ENCODE measurements at regions not wholly inside any gene's neighbourhood (a gene's known extent, or its start where the extent isn't known, plus 50 kb on each side); places are given as distances from the start of the nearest gene placed in this dataset.

DNA sequence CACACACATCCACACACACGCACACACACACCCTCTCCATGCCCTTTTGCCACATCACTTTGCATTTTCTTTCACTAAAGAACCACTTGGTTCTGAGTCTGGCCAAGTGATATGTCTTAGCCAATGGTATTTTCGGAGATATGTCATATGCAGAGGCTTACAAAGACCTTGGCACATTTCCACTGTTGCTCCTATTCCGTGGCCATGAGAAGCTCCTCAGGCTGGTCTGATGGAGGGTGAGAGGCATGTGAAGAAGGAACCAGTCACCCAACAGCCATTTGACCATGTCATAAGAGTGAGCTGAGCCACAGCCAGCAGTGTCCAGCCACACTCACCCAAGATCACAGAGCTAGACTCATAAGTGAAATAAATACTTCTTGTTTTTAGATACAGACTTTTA, 212.6 kb upstream of the NAV2 start:
- no peak for DNase-seq (ENCODE audit: low spot score)
- TF ChIP-seq, protein P1, sequence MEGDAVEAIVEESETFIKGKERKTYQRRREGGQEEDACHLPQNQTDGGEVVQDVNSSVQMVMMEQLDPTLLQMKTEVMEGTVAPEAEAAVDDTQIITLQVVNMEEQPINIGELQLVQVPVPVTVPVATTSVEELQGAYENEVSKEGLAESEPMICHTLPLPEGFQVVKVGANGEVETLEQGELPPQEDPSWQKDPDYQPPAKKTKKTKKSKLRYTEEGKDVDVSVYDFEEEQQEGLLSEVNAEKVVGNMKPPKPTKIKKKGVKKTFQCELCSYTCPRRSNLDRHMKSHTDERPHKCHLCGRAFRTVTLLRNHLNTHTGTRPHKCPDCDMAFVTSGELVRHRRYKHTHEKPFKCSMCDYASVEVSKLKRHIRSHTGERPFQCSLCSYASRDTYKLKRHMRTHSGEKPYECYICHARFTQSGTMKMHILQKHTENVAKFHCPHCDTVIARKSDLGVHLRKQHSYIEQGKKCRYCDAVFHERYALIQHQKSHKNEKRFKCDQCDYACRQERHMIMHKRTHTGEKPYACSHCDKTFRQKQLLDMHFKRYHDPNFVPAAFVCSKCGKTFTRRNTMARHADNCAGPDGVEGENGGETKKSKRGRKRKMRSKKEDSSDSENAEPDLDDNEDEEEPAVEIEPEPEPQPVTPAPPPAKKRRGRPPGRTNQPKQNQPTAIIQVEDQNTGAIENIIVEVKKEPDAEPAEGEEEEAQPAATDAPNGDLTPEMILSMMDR (IDR thresholded peaks at IDR 0.05; ENCODE audit: extremely low read depth, insufficient read depth, missing control alignments), result no peak
- in situ Hi-C loops (cut with MboI; ENCODE audit: low pct_unique_long_range_greater_than_20kb, low sequenced_read_pairs, unreplicated experiment), result no loop called here

DNA sequence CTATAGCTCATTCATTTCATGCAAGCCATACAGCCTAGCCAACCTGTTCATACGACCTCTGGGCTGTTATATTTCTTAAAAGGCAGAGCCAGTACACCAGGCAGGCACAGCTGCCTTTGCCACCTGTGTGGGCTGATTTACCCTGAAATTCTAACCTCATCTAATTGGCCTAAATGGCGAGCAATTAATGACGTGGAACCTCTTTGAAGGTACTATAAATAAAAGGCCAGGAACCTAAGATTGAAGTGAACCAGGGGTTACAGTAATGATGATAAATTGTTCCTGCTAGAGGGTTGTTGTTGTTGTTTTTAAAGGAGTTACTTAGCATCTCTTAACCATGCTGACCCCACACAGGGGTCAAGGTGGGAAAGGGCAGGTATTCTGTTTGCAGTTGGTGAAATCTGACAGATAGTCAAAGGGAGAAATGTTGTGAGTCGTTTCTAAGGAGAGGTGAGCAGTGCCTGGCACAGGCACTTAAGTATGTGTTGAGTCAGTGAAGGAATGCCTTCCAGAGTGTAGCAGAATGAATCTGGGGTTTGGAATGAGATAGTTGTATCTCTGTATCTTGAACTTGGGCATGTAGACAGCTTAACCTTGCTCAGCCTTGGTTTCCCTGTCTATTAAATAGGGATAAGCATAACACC, 213.5 kb upstream of the NAV2 start:
- in situ Hi-C loops (cut with MboI; ENCODE audit: low pct_unique_long_range_greater_than_20kb, low sequenced_read_pairs, unreplicated experiment), result no loop called here
- no peak for DNase-seq (ENCODE audit: low spot score)
- TF ChIP-seq, protein P1 (IDR thresholded peaks at IDR 0.05; ENCODE audit: extremely low read depth, insufficient read depth, missing control alignments), result no peak

DNA sequence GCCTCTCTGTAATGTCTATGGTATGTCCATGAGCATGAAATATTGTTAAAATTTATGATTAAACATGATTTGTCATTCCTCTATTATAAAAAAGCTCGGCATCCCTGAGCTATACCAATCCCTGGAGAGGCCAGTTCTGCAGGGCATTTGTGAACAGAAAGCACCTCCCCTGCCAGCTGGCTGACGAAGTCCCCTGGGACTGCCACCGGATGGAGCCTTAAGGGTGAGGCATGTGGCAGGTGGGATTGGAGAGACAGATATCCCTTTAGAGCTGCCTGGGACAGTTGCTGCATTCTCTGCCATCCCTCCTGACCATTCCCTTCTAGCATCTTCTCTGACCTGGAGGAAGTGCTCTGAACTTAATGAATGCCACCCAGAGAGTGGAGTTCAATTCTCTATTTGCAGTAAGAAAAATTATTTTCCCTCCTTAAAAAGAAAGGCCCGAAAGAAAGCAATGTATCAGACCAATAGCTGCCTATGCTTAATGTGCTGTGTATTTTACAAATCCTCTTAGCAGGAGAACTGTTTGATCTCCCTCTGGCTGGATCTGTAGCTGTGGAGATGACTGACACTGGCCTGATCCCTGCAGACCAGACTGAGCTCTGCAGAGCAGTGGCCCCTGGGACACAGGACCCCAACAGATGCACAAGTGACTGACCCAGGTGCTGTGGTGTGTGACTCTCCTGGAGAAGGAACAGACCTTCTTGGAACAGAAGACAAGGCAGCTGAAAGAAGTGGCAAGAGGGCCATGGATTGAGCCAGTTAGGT, 219.0 kb upstream of the NAV2 start:
- TF ChIP-seq, protein P1 (IDR thresholded peaks at IDR 0.05; ENCODE audit: extremely low read depth, insufficient read depth, missing control alignments), result no peak
- no peak for DNase-seq (ENCODE audit: low spot score)
- in situ Hi-C loops (cut with MboI; ENCODE audit: low pct_unique_long_range_greater_than_20kb, low sequenced_read_pairs, unreplicated experiment), result no loop called here

DNA sequence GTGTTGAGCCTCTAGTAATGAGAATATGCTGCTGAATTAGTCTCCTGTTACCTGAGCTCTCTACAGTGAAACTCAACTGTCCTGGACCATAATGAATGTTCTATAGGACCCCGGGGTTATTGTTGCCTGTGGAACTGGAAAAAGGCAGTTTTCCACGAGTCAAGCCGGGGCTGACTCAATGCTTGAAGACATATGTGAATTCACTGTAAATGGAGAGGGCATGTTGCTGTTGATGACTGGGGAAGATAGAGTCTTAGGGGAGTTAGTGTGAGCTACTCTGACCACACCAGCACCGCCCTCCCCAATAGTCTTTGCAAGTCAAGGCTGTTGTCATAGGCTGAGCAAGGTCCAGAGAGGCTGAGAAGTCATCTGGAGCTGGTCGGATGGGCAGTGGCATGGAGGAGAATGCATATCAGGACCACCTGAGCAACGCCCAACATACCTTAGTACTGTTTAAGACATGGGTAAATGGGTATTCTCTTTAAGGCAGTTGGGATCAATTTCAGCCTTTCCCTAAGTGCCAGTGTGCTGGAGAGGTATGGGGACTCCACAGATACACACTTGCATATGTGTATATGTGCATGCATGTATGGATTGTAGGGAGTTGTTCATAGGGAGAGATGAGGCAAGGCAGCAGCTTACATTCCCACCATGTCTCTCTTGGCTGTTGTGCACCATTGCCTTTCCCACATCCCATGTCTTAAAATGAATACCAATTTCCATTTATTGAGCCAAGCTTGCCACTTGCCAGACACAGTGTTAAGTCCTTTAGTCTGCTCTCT, 230.1 kb upstream of the NAV2 start:
- in situ Hi-C loops (cut with MboI; ENCODE audit: low pct_unique_long_range_greater_than_20kb, low sequenced_read_pairs, unreplicated experiment), result no loop called here
- TF ChIP-seq, protein P1 (IDR thresholded peaks at IDR 0.05; ENCODE audit: extremely low read depth, insufficient read depth, missing control alignments), result no peak
- DNase-seq (ENCODE audit: low spot score), result no peak

DNA sequence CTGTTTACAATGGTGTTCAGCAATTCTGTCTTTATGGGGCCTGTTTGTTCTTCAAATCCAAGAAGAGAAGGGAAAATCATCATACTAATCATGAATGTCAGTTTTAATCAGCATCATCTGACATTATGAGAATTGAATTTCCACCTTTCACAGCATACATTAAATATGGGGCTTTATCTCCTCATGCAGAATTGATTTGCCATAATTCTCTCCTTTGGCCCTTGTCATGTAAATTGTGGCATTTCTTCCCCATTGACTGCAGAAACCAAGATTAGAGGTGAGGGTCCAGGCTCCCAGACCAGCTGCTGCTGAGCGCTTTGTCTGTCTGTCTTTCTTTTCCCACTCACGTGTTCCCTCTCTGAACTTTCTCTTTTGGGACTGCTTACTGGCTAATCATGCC, 232.1 kb upstream of the NAV2 start:
- TF ChIP-seq, protein P1 (IDR thresholded peaks at IDR 0.05; ENCODE audit: extremely low read depth, insufficient read depth, missing control alignments), result no peak
- in situ Hi-C loops (cut with MboI; ENCODE audit: low pct_unique_long_range_greater_than_20kb, low sequenced_read_pairs, unreplicated experiment), result no loop called here
- DNase-seq (ENCODE audit: low spot score), result no peak

DNA sequence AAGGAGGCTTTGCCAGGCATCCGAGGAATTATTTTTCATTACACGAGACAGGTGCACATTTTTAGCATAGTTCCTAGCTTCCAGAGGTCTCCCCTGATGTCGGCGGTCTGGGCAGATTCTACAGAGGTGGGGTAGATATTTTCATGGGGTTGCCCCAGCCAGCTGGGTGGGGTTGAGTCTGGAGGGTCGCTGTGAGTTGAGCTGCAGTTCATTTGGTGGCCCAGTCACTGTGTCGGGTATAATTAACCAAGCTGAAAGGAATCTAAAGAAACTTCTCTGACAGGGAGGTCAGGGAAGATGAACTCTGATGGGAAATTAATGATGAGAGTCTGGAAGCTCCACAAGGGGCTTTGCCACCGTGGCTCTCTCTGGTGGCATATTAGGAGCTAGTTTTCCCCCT, 233.7 kb upstream of the NAV2 start:
- DNase-seq (ENCODE audit: low spot score), result no peak
- in situ Hi-C loops (cut with MboI; ENCODE audit: low pct_unique_long_range_greater_than_20kb, low sequenced_read_pairs, unreplicated experiment), result no loop called here
- TF ChIP-seq, protein P1 (IDR thresholded peaks at IDR 0.05; ENCODE audit: extremely low read depth, insufficient read depth, missing control alignments), result no peak
